Common myeloid progenitor, CD34-positive (primary cell): ENCODE measurements at regions not wholly inside any gene's neighbourhood (a gene's known extent, or its start where the extent isn't known, plus 50 kb on each side); places are given as distances from the start of the nearest gene placed in this dataset.

Source experiments
- CTCF ChIA-PET: fragments of 350-600 bp; sonication (Branson Sonifier 250); formaldehyde crosslinking; loops from one replicate; lab custom pipeline; 2021; ENCODE audit warnings: antibody characterized with exemption; lab: Charles Lee
- POLR2A ChIA-PET: fragments of 350-600 bp; sonication (Branson Sonifier 250); formaldehyde crosslinking; loops from one replicate; lab custom pipeline; 2021; ENCODE audit warnings: antibody characterized with exemption; lab: Charles Lee
- DNase-seq, 3 donors: peaks; one replicate each; pipeline versions ENCODE4 v3.0.0 to v3.0.0-alpha.2; 2013
- H3K27ac ChIP-seq, 2 experiments: 1 replicate in 1 of 2; 2 replicates in 1 of 2; pipeline ENCODE4 v1.7.0; 2013; ENCODE audit warnings: inconsistent platforms in 2 of 2, low read length in 2 of 2, mild to moderate bottlenecking in 2 of 2, low read depth in 1 of 2, moderate library complexity in 1 of 2; ENCODE audit not compliant: severe bottlenecking in 2 of 2, insufficient read depth in 1 of 2, poor library complexity in 1 of 2
- H3K27me3 ChIP-seq, 5 experiments: replicated peaks in 2 of 5; 1 replicate in 3 of 5; 2 replicates in 2 of 5; pipeline versions ENCODE4 v1.6.1 to v1.7.0; 2013; ENCODE audit warnings: low read length in 4 of 5, mild to moderate bottlenecking in 2 of 5, moderate library complexity in 2 of 5, inconsistent platforms in 1 of 5; ENCODE audit not compliant: insufficient read depth in 5 of 5, control insufficient read depth in 4 of 5
- H3K36me3 ChIP-seq, 4 experiments: 1 replicate in 2 of 4; 2 replicates in 2 of 4; pipeline versions ENCODE4 v1.6.1 to v1.7.0; 2013; ENCODE audit warnings: low read length in 3 of 4, control low read depth in 1 of 4, mild to moderate bottlenecking in 1 of 4; ENCODE audit not compliant: control insufficient read depth in 4 of 4, insufficient read depth in 4 of 4
- H3K4me1 ChIP-seq, 4 experiments: 1 replicate in 3 of 4; 2 replicates in 1 of 4; pipeline versions ENCODE4 v1.6.1 to v1.7.1; 2013; ENCODE audit warnings: low read length in 3 of 4, mild to moderate bottlenecking in 3 of 4, control low read depth in 1 of 4, inconsistent platforms in 1 of 4, moderate library complexity in 1 of 4; ENCODE audit not compliant: control insufficient read depth in 4 of 4, insufficient read depth in 4 of 4; ENCODE audit errors: control extremely low read depth in 1 of 4
- H3K4me3 ChIP-seq, 7 experiments: 1 replicate in 4 of 7; 2 replicates in 3 of 7; pipeline versions ENCODE4 v1.5.1 to v1.7.0; 2013; ENCODE audit warnings: mild to moderate bottlenecking in 7 of 7, low read length in 6 of 7, moderate library complexity in 6 of 7, inconsistent platforms in 2 of 7, low read depth in 2 of 7, control low read depth in 1 of 7; ENCODE audit not compliant: insufficient read depth in 4 of 7, control insufficient read depth in 1 of 7; ENCODE audit errors: extremely low read depth in 1 of 7
- H3K9me3 ChIP-seq, 5 experiments: 1 replicate in 4 of 5; 2 replicates in 1 of 5; pipeline versions ENCODE4 v1.6.1 to v1.7.1; 2013; ENCODE audit warnings: low read length in 4 of 5, mild to moderate bottlenecking in 2 of 5, inconsistent platforms in 1 of 5, low read depth in 1 of 5, moderate library complexity in 1 of 5; ENCODE audit not compliant: control insufficient read depth in 4 of 5, insufficient read depth in 2 of 5; ENCODE audit errors: control extremely low read depth in 1 of 5
- WGBS: methylation state at CpG from one replicate; pipeline ENCODE4 v1.1.5; 2013; ENCODE audit not compliant: insufficient coverage; 5-methylcytosine and 5-hydroxymethylcytosine counted together

GRCh38 chr12:78712834-78713481, 151.6 kb upstream of the SYT1 start:
- Histone ChIP-seq H3K9me3 (no peaks in the 10 kb centered on the region), H3K36me3 (no peaks in the 10 kb centered on the region), H3K4me3 (no peak overlapping the region), H3K27me3 (peaks cover 0 to 2% (median 0%) of the 10 kb centered on the region in 5 experiments), H3K27ac (no peak overlapping the region), H3K4me1 (no peaks in the 10 kb centered on the region)
- CTCF ChIA-PET, result interaction anchor here (1.2 kb wide), 1 partner anchor 21 kb away, joined by 3 read pairs; no protein-coding TSS in a partner anchor
- DNase-seq, result no peak
- whole genome bisulfite sequencing, result no CpG with 5 or more reads among the region's 4 CpGs
- POLR2A ChIA-PET, result no interaction called here

- Histone ChIP-seq H3K27ac (no peak overlapping the region), H3K4me3 (no peak overlapping the region), H3K27me3 (no peaks in the 10 kb centered on the region), H3K4me1 (no peaks in the 10 kb centered on the region), H3K9me3 (no peaks in the 10 kb centered on the region), H3K36me3 (no peaks in the 10 kb centered on the region)
- 100% methylated on average over 1 of the region's 1 CpG for WGBS
- no peak for DNase-seq
- ChIA-PET POLR2A (no interaction called here), CTCF (no interaction called here)
Measured at GRCh38 chr12:78719721-78720120, 144.9 kb upstream of the SYT1 start.

- Histone ChIP-seq H3K27ac (no peak overlapping the region), H3K4me3 (no peak overlapping the region), H3K27me3 (no peaks in the 10 kb centered on the region), H3K4me1 (no peaks in the 10 kb centered on the region), H3K9me3 (no peaks in the 10 kb centered on the region), H3K36me3 (no peaks in the 10 kb centered on the region)
- CTCF ChIA-PET, result no interaction called here
- DNase-seq, result no peak
- POLR2A ChIA-PET, result no interaction called here
Measured at GRCh38 chr12:78721906-78722305, 142.7 kb upstream of the SYT1 start.

GRCh38 chr12:78725033-78725432, 139.5 kb upstream of the SYT1 start:
- DNase-seq, result no peak
- Histone ChIP-seq H3K27ac (no peak overlapping the region), H3K27me3 (no peaks in the 10 kb centered on the region), H3K4me1 (no peaks in the 10 kb centered on the region), H3K36me3 (no peaks in the 10 kb centered on the region), H3K4me3 (no peak overlapping the region), H3K9me3 (no peaks in the 10 kb centered on the region)
- 100% methylated on average over 1 of the region's 1 CpG for WGBS
- CTCF ChIA-PET, result no interaction called here
- POLR2A ChIA-PET, result no interaction called here

GRCh38 chr12:78725951-78726580, 138.5 kb upstream of the SYT1 start:
- no peak for DNase-seq
- Histone ChIP-seq H3K27me3 (no peaks in the 10 kb centered on the region), H3K36me3 (no peaks in the 10 kb centered on the region), H3K4me3 (no peak overlapping the region), H3K27ac (no peak overlapping the region), H3K9me3 (no peaks in the 10 kb centered on the region), H3K4me1 (no peaks in the 10 kb centered on the region)
- CTCF ChIA-PET, result no interaction called here
- WGBS, result 83% methylated on average over 2 of the region's 3 CpGs
- POLR2A ChIA-PET, result no interaction called here

GRCh38 chr12:78726854-78727253, 137.7 kb upstream of the SYT1 start:
- Histone ChIP-seq H3K27ac (no peak overlapping the region), H3K4me3 (no peak overlapping the region), H3K27me3 (no peaks in the 10 kb centered on the region), H3K9me3 (no peaks in the 10 kb centered on the region), H3K4me1 (no peaks in the 10 kb centered on the region), H3K36me3 (no peaks in the 10 kb centered on the region)
- POLR2A ChIA-PET, result no interaction called here
- CTCF ChIA-PET, result no interaction called here
- WGBS, result 86% methylated on average over 1 of the region's 2 CpGs
- DNase-seq, result no peak

- ChIA-PET CTCF (no interaction called here), POLR2A (no interaction called here)
- Histone ChIP-seq H3K4me1 (no peaks in the 10 kb centered on the region), H3K4me3 (no peak overlapping the region), H3K9me3 (no peaks in the 10 kb centered on the region), H3K27ac (no peak overlapping the region), H3K27me3 (no peaks in the 10 kb centered on the region), H3K36me3 (no peaks in the 10 kb centered on the region)
- no peak for DNase-seq
- 100% methylated on average over 1 of the region's 1 CpG for WGBS
Measured at GRCh38 chr12:78732481-78732880, 132.1 kb upstream of the SYT1 start.
